WERI-Rb-1 (cell line): ENCODE measurements at regions not wholly inside any gene's neighbourhood (a gene's known extent, or its start where the extent isn't known, plus 50 kb on each side); places are given as distances from the start of the nearest gene placed in this dataset.

ENCODE experiments used
- DNase-seq: peaks from one replicate; pipeline ENCODE4 v3.0.0-alpha.2; 2020
- H3K27ac ChIP-seq: fragments of 250-450 bp; sonication (Bioruptor Pico); 2 replicates; pipeline ENCODE4 v1.5.1; 2020; ENCODE audit warnings: mild to moderate bottlenecking, moderate library complexity
- H3K27me3 ChIP-seq: fragments of 250-450 bp; sonication (Bioruptor Pico); 2 replicates; pipeline ENCODE4 v1.5.1; 2021; ENCODE audit warnings: mild to moderate bottlenecking, low read depth, moderate library complexity; ENCODE audit not compliant: insufficient read depth, severe bottlenecking
- H3K36me3 ChIP-seq: fragments of 250-450 bp; sonication (Bioruptor Pico); 2 replicates; pipeline ENCODE4 v1.5.1; 2020; ENCODE audit warnings: mild to moderate bottlenecking, moderate library complexity
- H3K4me3 ChIP-seq: 2 replicates; pipeline ENCODE4 v1.5.1; 2011; ENCODE audit warnings: low read depth, mild to moderate bottlenecking, control low read depth, low read length
- H3K9me3 ChIP-seq: fragments of 250-450 bp; sonication (Bioruptor Pico); 2 replicates; pipeline ENCODE4 v1.5.1; 2021; ENCODE audit warnings: mild to moderate bottlenecking, moderate library complexity; ENCODE audit not compliant: severe bottlenecking
- TF ChIP-seq, protein P1 (sequence below): IDR thresholded peaks from 2 replicates; pipeline ENCODE4 v1.5.1; 2011; ENCODE audit warnings: low read depth, mild to moderate bottlenecking, control low read depth, inconsistent platforms, low read length

DNA sequence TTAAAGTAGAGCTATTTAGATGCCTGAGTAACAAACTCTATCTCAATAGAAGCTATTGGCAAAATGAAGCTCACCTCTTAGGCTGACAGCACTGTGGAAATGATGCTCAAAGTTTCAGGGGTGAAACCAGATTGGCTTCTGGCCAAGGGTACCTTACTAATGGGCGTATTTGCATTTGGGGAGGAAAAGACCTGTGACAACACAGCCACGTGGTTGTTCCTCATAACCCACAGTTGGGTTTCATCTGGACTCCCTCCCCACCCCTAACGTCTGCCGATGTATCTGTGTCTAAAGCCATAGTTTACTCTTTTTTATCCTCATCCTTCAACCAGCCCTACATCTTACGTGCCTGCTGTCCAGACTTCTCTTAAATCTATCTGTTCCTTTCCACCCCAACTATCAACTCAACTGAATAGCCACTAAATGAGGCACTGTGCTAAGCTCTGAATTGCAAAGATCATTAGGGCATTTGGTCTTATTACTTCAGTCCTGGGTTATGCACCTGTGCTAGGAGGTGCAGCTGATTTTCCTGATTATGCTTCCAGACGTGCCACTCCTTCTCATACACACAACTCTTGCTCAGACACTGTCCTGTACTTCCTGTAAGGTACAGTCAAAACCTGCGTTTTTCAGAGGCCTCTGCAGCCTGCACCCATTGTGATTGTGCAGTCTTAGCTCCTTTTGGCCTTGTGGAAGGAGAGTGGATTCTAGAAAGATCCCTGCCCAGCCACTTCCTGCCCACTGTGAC is 80.6 kb upstream of the ARMC2 start:
- DNase-seq: no peak
- H3K27me3 ChIP-seq: no peaks in the 10 kb centered on the region
- H3K9me3 ChIP-seq: no peaks in the 10 kb centered on the region
- H3K4me3 ChIP-seq: no peak overlapping the region
- TF ChIP-seq, protein P1, sequence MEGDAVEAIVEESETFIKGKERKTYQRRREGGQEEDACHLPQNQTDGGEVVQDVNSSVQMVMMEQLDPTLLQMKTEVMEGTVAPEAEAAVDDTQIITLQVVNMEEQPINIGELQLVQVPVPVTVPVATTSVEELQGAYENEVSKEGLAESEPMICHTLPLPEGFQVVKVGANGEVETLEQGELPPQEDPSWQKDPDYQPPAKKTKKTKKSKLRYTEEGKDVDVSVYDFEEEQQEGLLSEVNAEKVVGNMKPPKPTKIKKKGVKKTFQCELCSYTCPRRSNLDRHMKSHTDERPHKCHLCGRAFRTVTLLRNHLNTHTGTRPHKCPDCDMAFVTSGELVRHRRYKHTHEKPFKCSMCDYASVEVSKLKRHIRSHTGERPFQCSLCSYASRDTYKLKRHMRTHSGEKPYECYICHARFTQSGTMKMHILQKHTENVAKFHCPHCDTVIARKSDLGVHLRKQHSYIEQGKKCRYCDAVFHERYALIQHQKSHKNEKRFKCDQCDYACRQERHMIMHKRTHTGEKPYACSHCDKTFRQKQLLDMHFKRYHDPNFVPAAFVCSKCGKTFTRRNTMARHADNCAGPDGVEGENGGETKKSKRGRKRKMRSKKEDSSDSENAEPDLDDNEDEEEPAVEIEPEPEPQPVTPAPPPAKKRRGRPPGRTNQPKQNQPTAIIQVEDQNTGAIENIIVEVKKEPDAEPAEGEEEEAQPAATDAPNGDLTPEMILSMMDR: no peak
- H3K27ac ChIP-seq: no peak overlapping the region
- no peaks in the 10 kb centered on the region for H3K36me3 ChIP-seq

DNA sequence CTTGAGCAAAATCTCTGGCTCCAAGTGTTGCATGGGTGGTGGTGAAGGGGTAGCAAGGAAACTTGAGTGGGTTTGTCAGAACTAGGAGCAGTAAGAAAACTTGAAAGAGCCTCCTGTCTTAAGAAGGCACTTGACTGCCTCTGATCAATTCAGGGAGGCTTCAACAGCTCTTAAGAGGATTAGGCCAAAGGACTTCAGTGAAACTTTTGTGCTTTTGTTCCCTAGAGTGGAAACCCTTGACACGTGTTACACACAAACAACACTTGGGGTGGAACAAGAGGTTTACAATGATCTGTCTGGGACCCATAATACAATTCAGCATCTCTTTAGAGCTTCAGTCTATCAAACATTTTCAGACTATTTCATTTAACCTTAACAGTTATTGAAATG is 80.1 kb upstream of the ARMC2 start:
- TF ChIP-seq, protein P1: no peak
- no peaks in the 10 kb centered on the region for H3K9me3 ChIP-seq
- no peak overlapping the region for H3K27ac ChIP-seq
- H3K4me3 ChIP-seq: no peak overlapping the region
- DNase-seq: no peak
- H3K36me3 ChIP-seq: no peaks in the 10 kb centered on the region
- H3K27me3 ChIP-seq: no peaks in the 10 kb centered on the region

DNA sequence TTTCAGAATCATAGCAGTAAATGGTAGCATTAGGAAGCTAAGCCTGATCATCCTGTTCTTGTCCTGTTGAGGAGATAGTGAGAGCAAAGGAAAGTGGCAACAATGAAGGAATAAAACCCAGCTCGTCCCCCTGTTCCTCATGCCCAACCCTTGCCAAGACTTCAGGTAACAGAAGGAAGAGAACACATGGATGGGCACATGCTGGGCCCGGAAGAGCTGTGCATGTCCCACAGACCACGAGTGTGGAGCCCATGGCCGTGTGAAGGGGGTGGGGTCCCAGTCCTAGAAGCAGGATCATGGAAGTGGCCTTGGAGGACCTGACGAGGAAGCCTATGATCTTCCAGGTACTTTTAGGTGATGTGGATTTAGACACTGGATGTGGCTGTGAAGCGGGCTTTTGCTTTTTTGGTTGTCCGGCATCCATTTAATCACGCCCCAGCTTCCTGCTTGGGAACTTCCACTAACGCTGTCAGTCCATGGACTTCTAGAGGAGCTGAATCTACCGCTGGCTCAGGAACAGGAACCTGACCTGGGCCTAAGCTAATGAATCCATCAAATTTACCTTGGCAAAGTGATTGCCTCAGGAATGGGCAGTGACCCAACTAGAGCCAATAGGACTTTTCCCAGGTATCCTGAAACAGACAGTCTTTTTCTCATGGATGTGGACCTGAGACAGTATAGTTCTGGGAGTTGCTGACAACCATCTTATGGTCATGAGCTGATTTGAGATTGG is 79.3 kb upstream of the ARMC2 start:
- no peak for DNase-seq

DNA sequence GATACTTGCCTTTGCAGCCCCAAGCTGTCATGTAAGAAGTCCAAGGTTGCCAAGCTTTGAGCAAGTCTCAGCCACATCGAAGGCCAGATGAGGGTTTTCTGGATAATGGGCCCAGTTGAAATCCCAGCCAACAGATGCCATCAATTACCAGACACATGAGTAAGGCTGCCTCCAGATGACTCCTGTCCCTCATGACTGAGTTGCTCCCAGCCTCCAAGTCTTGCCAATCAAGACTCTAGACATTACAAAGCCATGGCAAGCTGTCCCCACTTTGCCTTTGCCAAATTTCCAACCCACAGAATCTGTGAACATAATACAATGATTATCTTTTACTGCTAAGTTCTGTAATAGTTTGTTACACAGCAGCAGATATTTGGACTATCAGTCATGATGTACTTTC is 76.8 kb upstream of the ARMC2 start:
- no peak overlapping the region for H3K4me3 ChIP-seq
- no peak for DNase-seq
- no peaks in the 10 kb centered on the region for H3K36me3 ChIP-seq

More for the DNA sequence above, 79.3 kb upstream of the ARMC2 start:
- no peak overlapping the region for H3K27ac ChIP-seq
- H3K36me3 ChIP-seq: no peaks in the 10 kb centered on the region
- TF ChIP-seq, protein P1: no peak
- no peaks in the 10 kb centered on the region for H3K27me3 ChIP-seq
- H3K4me3 ChIP-seq: no peak overlapping the region
- no peaks in the 10 kb centered on the region for H3K9me3 ChIP-seq

DNA sequence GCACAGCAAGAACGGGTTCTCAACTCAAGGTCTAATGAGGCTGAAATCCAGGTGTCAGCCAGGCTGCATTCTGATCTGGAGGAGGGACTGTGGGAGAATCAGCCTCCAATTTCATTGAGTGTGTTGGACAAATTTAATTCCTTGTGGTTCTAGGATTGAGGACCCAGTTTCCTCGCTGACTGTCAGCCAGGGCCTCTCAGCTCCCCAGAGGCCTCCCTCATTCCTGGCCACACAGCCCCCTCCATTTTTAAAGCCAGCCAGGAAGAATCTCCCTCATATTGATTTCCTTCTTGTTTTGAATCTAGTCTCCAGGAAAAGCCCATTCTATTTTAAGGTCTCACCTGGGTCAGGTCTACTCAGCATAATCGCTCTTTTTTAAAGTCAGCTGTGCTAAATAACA is 73.7 kb upstream of the ARMC2 start:
- TF ChIP-seq, protein P1: no peak
- Histone ChIP-seq H3K4me3 (no peak overlapping the region), H3K9me3 (no peaks in the 10 kb centered on the region), H3K27me3 (no peaks in the 10 kb centered on the region), H3K36me3 (no peaks in the 10 kb centered on the region), H3K27ac (no peak overlapping the region)
- DNase-seq: no peak

More for the DNA sequence above, 76.8 kb upstream of the ARMC2 start:
- no peaks in the 10 kb centered on the region for H3K27me3 ChIP-seq
- TF ChIP-seq, protein P1: no peak
- H3K27ac ChIP-seq: no peak overlapping the region
- H3K9me3 ChIP-seq: no peaks in the 10 kb centered on the region
